ENCODE measurements at regions not wholly inside any gene's neighbourhood (a gene's known extent, or its start where the extent isn't known, plus 50 kb on each side); places are given as distances from the start of the nearest gene placed in this dataset.
"Not testable (repeated sequence)": the region's sequence is repeated elsewhere in the genome, so short reads cannot be mapped to it uniquely, and the experiment has no call there.

DNA sequence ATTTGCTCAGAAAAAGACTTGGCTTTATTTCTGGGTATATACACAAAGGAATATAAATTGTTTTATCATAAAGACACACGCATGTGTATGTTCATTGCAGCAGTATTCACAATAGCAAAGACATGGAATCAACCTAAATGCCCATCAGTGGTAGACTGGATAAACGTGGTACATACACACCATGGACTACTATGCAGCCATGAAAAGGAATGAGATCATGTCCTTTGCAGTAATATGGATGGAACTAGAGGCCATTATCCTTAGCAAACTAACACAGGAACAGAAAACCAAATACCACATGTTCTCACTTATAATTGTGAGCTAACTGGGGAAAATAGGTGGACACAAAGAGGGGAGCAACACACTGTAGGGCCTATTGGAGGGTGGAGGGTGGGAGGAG, 182.0 kb upstream of the POGK start:
- not testable (repeated sequence) for H3K4me3 Mint-ChIP-seq; H3K27ac Mint-ChIP-seq; H3K9me3 ChIP-seq (ENCODE audit: control insufficient read depth, low read length, poor library complexity, severe bottlenecking); DNase-seq; H3K27me3 Mint-ChIP-seq; H3K4me1 Mint-ChIP-seq; ATAC-seq; H3K36me3 Mint-ChIP-seq (ENCODE audit: low read depth)

DNA sequence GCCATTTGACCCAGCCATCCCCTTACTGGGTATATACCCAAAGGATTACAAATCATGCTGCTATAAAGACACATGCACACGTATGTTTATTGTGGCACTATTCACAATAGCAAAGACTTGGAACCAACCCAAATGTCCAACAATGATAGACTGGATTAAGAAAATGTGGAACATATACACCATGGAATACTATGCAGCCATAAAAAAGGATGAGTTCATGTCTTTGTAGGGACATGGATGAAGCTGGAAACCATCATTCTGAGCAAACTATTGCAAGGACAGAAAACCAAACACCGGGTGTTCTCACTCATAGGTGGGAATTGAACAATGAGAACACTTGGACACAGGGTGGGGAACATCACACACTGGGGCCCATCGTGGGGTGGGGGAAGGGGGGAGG, 172.5 kb upstream of the POGK start:
- H3K9me3 ChIP-seq (ENCODE audit: control insufficient read depth, low read length, poor library complexity, severe bottlenecking); H3K4me1 Mint-ChIP-seq; ATAC-seq: not testable (repeated sequence)

DNA sequence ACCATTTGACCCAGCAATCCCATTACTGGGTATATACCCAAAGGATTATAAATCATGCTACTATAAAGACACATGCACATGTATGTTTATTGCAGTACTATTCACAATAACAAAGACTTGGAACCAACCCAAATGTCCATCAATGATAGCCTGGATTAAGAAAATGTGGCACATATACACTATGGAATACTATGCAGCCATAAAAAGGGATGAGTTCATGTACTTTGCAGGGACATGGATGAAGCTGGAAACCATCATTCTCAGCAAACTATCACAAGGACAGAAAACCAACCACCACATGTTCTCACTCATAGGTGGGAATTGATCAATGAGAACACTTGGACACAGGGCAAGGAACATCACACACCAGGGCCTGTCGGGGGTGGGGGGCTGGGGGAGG, 171.7 kb upstream of the POGK start:
- not testable (repeated sequence) for H3K27me3 Mint-ChIP-seq; DNase-seq; H3K27ac Mint-ChIP-seq; H3K4me3 Mint-ChIP-seq; H3K9me3 ChIP-seq (ENCODE audit: control insufficient read depth, low read length, poor library complexity, severe bottlenecking); H3K4me1 Mint-ChIP-seq; H3K36me3 Mint-ChIP-seq (ENCODE audit: low read depth); ATAC-seq

More for the DNA sequence above, 172.5 kb upstream of the POGK start:
- not testable (repeated sequence) for H3K27ac Mint-ChIP-seq; H3K4me3 Mint-ChIP-seq; DNase-seq; H3K27me3 Mint-ChIP-seq; H3K36me3 Mint-ChIP-seq (ENCODE audit: low read depth)

DNA sequence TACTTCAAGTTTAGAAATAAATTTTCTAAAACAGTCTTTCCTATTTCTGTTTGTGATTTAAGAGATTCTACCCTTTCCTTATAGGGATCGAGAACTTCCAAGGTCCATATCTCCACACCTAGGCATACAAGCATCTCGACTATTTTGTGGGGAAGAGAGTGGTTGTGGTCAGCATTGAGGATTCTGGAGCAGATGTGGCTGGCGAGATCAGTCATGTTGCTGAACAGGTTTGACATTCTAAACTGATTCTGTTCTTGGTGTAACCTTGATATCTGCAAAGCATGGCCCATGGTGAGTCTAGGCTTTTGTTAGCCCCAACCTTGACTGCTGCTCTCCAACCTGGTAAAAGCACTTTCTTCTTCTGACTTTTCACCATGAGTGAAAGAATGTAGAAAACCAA, 167.6 kb upstream of the POGK start:
- no peaks in the 10 kb centered on the region for H3K27me3 Mint-ChIP-seq
- H3K36me3 Mint-ChIP-seq (ENCODE audit: low read depth): peaks cover 2% of the 10 kb centered on the region
- no peaks in the 10 kb centered on the region for H3K9me3 ChIP-seq (ENCODE audit: control insufficient read depth, low read length, poor library complexity, severe bottlenecking)
- H3K4me1 Mint-ChIP-seq: peaks cover 10% of the 10 kb centered on the region
- H3K4me3 Mint-ChIP-seq: no peak overlapping the region
- no peak overlapping the region for H3K27ac Mint-ChIP-seq
- DNase-seq: no peak
- no peak for ATAC-seq

DNA sequence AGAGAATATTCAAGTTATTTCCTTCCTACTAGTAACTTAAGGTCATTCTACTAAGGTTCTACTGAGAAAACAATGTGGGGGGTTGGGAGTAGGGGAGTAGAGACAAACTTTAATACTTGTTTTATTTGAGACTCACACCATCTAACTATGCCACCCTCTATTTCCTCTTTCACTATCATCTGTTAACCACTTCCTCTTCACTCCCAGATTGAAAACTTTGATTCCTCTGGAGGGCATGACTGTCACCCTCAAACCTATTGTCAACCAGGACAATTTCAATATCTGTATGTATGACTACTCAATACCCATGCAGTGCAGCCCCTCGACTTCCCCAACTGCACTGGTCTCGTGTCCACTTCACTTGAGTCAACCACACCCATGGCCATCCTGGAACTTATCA, 165.6 kb upstream of the POGK start:
- ATAC-seq (no peak), DNase-seq (no peak)
- H3K27ac Mint-ChIP-seq: no peak overlapping the region
- H3K27me3 Mint-ChIP-seq: no peaks in the 10 kb centered on the region
- H3K9me3 ChIP-seq (ENCODE audit: control insufficient read depth, low read length, poor library complexity, severe bottlenecking): no peaks in the 10 kb centered on the region
- H3K4me1 Mint-ChIP-seq: peaks cover 10% of the 10 kb centered on the region
- H3K36me3 Mint-ChIP-seq (ENCODE audit: low read depth): peaks cover 2% of the 10 kb centered on the region
- H3K4me3 Mint-ChIP-seq: no peak overlapping the region

DNA sequence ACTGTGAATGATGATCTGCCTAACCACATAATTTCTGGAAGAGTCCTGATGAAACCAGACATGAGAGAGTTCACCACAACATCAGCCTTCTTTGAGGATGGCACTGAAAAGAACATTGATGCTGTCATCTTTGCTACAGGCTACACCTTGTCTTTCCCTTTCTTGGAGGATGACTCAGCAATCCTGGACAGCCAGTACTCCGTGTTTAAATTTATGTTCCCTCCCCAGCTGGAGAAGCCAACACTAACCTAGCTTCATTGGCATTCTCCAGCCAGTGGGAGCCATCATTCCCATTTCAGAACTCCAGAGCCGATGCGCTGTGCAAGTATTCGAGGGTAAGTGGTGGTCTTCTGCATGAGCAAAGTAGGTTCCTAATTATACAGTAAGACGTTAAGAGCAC, 164.1 kb upstream of the POGK start:
- H3K4me3 Mint-ChIP-seq: no peak overlapping the region
- DNase-seq: no peak

DNA sequence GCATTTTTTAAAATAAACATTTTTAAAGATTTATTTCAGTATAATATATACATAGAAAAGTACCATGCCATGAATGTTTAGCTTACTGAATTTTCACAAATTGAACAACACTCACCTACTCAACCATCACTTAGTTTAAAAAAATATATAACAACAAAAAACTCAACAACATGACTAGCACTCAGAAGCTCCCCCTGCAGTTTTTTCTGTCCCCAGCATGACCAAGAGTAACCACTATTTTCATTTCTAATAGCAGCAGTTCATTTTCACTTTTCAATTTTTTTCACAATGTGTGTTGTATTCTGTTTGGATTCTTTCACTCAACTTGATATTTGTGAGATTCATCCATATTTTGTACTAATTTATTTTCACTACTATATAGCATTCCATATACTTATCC, 162.3 kb upstream of the POGK start:
- H3K27me3 Mint-ChIP-seq: peaks cover 7% of the 10 kb centered on the region
- no peaks in the 10 kb centered on the region for H3K9me3 ChIP-seq (ENCODE audit: control insufficient read depth, low read length, poor library complexity, severe bottlenecking)
- no peak overlapping the region for H3K27ac Mint-ChIP-seq
- H3K4me3 Mint-ChIP-seq: no peak overlapping the region
- peaks cover 10% of the 10 kb centered on the region for H3K4me1 Mint-ChIP-seq
- H3K36me3 Mint-ChIP-seq (ENCODE audit: low read depth): peaks cover 2% of the 10 kb centered on the region
- no peak for ATAC-seq
- no peak for DNase-seq

More for the DNA sequence above, 164.1 kb upstream of the POGK start:
- Mint-ChIP-seq H3K27me3 (no peaks in the 10 kb centered on the region), H3K27ac (no peak overlapping the region), H3K4me1 (peaks cover 10% of the 10 kb centered on the region), H3K36me3 (ENCODE audit: low read depth) (peaks cover 2% of the 10 kb centered on the region)
- no peak for ATAC-seq
- H3K9me3 ChIP-seq (ENCODE audit: control insufficient read depth, low read length, poor library complexity, severe bottlenecking): no peaks in the 10 kb centered on the region

DNA sequence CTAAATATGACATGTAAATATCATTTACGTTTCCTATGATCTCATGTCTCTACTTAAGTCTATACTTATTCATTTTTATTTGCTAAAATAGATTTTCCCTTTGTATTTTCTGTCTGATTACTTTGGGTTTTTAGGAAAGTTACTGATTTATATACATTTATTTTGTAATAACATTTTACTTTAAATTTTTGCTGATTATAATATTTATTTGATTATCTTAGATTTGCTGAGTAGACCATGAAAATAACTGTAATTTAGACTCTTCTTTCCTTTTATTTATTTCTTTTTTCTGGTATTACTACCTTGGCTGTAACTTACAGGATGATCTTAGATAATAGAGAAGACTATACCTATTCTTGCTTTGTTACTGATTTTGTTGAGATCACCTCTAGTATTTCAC, 159.9 kb upstream of the POGK start:
- Mint-ChIP-seq H3K27ac (no peak overlapping the region), H3K36me3 (ENCODE audit: low read depth) (no peaks in the 10 kb centered on the region), H3K4me1 (no peaks in the 10 kb centered on the region), H3K27me3 (peaks cover 7% of the 10 kb centered on the region), H3K4me3 (no peak overlapping the region)
- no peak for ATAC-seq
- H3K9me3 ChIP-seq (ENCODE audit: control insufficient read depth, low read length, poor library complexity, severe bottlenecking): no peaks in the 10 kb centered on the region
- DNase-seq: no peak

DNA sequence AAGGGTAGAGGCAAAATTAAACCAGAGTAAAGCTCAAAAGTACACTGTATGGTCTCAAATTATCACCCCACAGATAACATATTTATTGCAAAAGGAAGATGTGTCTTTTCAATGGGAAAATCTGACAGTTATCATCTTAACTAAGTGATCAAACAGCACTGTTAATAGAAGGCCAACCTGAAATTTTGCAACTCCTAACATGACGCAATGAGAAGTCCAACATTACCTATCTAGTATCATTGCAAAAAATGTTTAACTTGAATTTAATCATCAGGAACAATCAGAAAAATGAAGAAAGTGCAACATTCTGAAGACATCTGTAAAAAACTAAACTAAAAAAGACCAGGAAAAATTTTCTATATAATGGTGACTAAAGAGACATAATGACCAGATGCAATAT, 156.7 kb upstream of the POGK start:
- DNase-seq: no peak
- H3K9me3 ChIP-seq (ENCODE audit: control insufficient read depth, low read length, poor library complexity, severe bottlenecking): no peaks in the 10 kb centered on the region
- H3K27ac Mint-ChIP-seq: no peak overlapping the region
- no peaks in the 10 kb centered on the region for H3K4me1 Mint-ChIP-seq
- peaks cover 7% of the 10 kb centered on the region for H3K27me3 Mint-ChIP-seq
- ATAC-seq: no peak
- no peak overlapping the region for H3K4me3 Mint-ChIP-seq
- no peaks in the 10 kb centered on the region for H3K36me3 Mint-ChIP-seq (ENCODE audit: low read depth)

DNA sequence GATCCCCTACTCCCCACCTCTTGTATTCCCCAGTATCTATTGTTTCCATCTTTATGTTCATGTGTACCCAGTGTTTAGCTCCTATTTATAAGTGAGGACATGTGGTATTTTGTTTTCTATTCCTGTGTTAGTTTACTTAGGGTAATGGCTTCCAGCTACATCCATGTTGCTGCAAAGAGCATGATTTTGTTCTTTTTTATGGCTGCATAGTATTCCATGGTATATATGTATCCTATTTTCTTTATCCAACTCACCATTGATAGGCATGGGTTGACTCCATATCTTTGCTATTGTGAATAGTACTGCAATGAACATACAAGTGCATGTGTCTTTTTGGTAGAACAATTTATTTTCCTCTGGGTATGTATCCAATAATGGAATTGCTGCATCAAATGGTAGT, 154.6 kb upstream of the POGK start:
- H3K36me3 Mint-ChIP-seq (ENCODE audit: low read depth); H3K27ac Mint-ChIP-seq; H3K27me3 Mint-ChIP-seq; H3K4me1 Mint-ChIP-seq; ATAC-seq; DNase-seq; H3K4me3 Mint-ChIP-seq; H3K9me3 ChIP-seq (ENCODE audit: control insufficient read depth, low read length, poor library complexity, severe bottlenecking): not testable (repeated sequence)

DNA sequence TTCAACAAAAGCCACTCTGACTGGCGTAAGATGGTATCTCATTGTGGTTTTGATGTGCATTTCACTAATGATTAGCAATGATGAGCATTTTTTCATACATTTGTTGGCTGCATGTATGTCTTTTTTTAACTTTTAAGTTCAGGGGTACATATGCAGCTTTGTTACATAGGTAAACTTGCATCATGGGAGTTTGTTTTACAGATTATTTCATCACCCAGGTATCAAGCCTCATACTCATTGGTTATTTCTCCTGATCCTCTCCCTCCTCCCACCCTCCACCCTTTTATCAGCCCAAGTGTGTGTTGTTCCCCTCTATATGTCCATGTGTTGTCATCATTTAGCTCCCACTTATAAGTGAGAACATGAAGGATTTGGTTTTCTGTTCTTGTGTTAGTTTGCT, 154.1 kb upstream of the POGK start:
- ATAC-seq: no peak
- Mint-ChIP-seq H3K27ac (no peak overlapping the region), H3K27me3 (peaks cover 7% of the 10 kb centered on the region), H3K36me3 (ENCODE audit: low read depth) (no peaks in the 10 kb centered on the region), H3K4me3 (no peak overlapping the region), H3K4me1 (peaks cover 2% of the 10 kb centered on the region)
- H3K9me3 ChIP-seq (ENCODE audit: control insufficient read depth, low read length, poor library complexity, severe bottlenecking): no peaks in the 10 kb centered on the region
- no peak for DNase-seq

DNA sequence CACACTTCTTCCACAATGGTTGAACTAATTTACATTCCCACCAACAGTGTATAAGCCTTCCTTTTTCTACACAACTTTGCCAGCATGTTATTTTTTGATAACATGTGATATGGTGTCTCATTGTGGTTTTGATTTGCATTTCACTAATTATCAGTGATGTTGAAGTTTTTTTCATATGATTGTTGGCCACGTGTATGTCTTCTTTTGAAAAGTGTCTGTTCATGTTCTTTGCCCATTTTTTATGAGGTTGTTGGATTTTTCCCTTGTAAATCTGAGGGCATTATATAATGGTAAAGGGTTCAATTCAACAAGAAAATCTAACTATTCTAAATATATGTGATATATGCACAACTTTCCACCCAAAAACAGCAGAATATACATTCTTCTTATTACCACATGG, 153.4 kb upstream of the POGK start:
- not testable (repeated sequence) for H3K9me3 ChIP-seq (ENCODE audit: control insufficient read depth, low read length, poor library complexity, severe bottlenecking); H3K27me3 Mint-ChIP-seq; H3K4me1 Mint-ChIP-seq; H3K4me3 Mint-ChIP-seq; H3K36me3 Mint-ChIP-seq (ENCODE audit: low read depth); ATAC-seq; H3K27ac Mint-ChIP-seq; DNase-seq

DNA sequence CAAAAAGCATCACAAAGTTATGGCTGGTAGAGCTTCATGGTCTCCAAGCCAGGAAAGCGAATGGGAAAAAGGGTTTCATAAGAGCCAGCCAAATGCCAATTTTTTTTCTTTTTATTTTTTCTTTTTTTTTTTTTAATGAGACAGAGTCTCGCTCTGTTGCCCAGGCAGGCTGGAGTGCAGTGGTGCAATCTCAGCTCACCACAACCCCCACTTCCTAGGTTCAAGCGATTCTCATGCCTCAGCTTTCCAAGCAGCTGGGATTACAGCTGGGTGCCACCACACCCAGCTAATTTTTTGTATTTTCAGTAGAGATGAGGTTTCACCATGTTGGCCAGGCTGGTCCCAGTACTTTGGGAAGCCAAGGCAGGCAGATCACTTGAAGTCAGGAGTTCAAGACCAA, 148.7 kb upstream of the POGK start:
- not testable (repeated sequence) for H3K36me3 Mint-ChIP-seq (ENCODE audit: low read depth); H3K27ac Mint-ChIP-seq; H3K9me3 ChIP-seq (ENCODE audit: control insufficient read depth, low read length, poor library complexity, severe bottlenecking); ATAC-seq; DNase-seq; H3K27me3 Mint-ChIP-seq; H3K4me3 Mint-ChIP-seq; H3K4me1 Mint-ChIP-seq

DNA sequence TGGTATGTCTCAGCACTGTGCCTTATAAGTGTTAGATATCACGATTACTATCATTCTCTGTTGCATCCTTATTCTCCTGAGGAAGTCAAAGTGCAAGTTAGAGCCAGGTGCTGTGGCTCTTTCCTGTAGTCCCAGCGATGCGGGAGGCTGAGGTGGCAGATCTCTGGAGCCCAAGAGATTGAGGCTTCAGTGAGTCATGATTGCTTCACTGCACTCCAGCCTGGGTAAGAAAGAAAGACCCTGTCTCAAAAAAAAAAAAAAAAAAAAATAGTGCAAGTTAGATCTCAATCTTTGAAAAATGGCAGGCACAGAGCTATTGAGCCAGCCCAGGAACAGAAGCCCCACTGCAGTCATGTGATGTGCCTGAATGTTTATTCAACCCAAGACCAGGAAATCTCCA, 147.8 kb upstream of the POGK start:
- H3K36me3 Mint-ChIP-seq (ENCODE audit: low read depth): no peaks in the 10 kb centered on the region
- ATAC-seq (no peak), DNase-seq (no peak)
- no peaks in the 10 kb centered on the region for H3K9me3 ChIP-seq (ENCODE audit: control insufficient read depth, low read length, poor library complexity, severe bottlenecking)
- H3K27me3 Mint-ChIP-seq: no peaks in the 10 kb centered on the region
- H3K4me1 Mint-ChIP-seq: peaks cover 2% of the 10 kb centered on the region
- no peak overlapping the region for H3K4me3 Mint-ChIP-seq
- H3K27ac Mint-ChIP-seq: no peak overlapping the region

DNA sequence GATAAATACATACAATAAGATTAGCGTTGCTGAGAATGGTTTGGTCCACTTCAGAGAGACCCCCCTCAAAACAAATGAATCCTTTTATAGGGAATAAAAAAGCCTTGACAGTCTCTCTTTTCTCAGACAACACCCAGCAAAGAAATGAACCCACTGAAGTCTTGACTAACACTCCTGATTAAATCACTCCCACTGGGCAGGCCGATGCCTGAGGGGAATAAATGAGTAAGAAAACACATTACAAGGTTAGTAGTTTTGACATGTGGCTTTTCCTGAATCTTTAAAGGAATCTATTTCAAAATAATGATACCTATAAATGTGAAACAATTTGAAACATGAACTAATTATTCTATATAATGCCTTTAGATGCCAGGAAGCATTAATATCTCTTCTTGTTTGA, 146.9 kb upstream of the POGK start:
- ATAC-seq (no peak), DNase-seq (no peak)
- H3K4me3 Mint-ChIP-seq: no peak overlapping the region
- H3K9me3 ChIP-seq (ENCODE audit: control insufficient read depth, low read length, poor library complexity, severe bottlenecking): no peaks in the 10 kb centered on the region
- peaks cover 8% of the 10 kb centered on the region for H3K27me3 Mint-ChIP-seq
- H3K27ac Mint-ChIP-seq: no peak overlapping the region
- H3K36me3 Mint-ChIP-seq (ENCODE audit: low read depth): no peaks in the 10 kb centered on the region
- peaks cover 2% of the 10 kb centered on the region for H3K4me1 Mint-ChIP-seq
